ENCODE measurements at regions not wholly inside any gene's neighbourhood (a gene's known extent, or its start where the extent isn't known, plus 50 kb on each side); places are given as distances from the start of the nearest gene placed in this dataset.
A peak's percentile ranks its signal among the peaks of the same experiment; 100 is the strongest.
"Not testable (repeated sequence)": the region's sequence is repeated elsewhere in the genome, so short reads cannot be mapped to it uniquely, and the experiment has no call there.

GRCh38 chrX:40247382-40247781, 149.6 kb upstream of the BCOR start:
- no peaks in the 10 kb centered on the region for H3K9me3 Mint-ChIP-seq
- H3K4me1 Mint-ChIP-seq = peaks cover 8 to 13% of the 10 kb centered on the region in 2 donors
- DNase-seq = no peak
- H3K36me3 Mint-ChIP-seq = no peaks in the 10 kb centered on the region
- H3K4me3 Mint-ChIP-seq = no peak overlapping the region
- H3K27me3 Mint-ChIP-seq (ENCODE audit: low read depth in 3 of 3) = peaks cover 0 to 8% (median 1%) of the 10 kb centered on the region in 3 donors
- no peak overlapping the region for H3K27ac Mint-ChIP-seq

DNA sequence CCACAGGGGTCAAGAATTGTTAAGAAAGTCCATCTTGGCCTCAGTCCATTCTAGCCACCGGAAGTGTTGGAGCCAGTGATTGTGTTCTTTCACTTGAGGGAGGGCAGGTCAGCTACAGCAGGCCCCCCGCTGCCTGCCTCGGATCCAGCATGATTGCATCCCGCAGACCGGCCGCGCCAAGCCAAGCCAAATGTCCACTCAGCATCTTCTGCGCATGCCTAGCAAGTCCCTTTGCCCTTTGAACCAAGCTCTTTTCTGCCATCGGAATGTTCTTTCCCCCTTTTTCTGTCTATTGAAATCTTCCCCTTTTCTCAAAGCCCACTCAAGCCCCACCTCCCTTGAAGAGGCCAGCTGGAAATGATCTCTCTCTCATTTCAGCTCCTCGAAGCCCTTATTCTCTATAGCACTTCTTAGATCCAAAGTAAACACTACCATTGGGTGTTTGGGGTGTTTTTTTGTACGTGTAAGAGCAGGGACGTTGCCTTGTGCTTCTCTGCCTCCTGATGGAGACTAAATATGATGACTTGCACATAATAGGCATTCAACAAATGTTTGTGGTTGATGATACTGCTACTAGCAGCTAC, 147.8 kb upstream of the BCOR start:
- DNase-seq = no peak
- peak overlapping the region in 1 of 5 donors; percentile 45 for H3K4me3 Mint-ChIP-seq
- no peaks in the 10 kb centered on the region for H3K36me3 Mint-ChIP-seq
- no peak overlapping the region for H3K27ac Mint-ChIP-seq
- H3K27me3 Mint-ChIP-seq (ENCODE audit: low read depth in 3 of 3) = peaks cover 0 to 8% (median 1%) of the 10 kb centered on the region in 3 donors
- H3K9me3 Mint-ChIP-seq = no peaks in the 10 kb centered on the region
- H3K4me1 Mint-ChIP-seq = peaks cover 8 to 13% of the 10 kb centered on the region in 2 donors

DNA sequence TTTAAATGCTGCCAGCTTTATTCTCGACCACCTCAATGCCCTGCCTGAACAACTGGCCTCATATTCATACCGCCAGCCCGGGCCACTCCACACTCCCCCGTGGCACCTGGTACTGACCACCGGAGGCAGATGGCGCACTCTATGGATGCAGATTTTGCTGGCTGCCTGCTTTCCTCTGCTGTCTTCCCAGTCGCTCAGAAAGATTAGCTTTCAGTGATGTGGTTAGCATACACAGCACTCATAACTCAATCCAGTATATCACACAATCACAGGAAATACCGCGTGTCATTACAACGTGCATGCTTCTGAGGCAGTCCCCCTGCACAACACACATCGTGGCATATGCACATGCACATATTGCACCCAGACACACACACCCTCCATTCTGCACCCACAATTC, 147.2 kb upstream of the BCOR start:
- H3K9me3 Mint-ChIP-seq = no peaks in the 10 kb centered on the region
- no peaks in the 10 kb centered on the region for H3K36me3 Mint-ChIP-seq
- H3K27ac Mint-ChIP-seq = no peak overlapping the region
- H3K27me3 Mint-ChIP-seq (ENCODE audit: low read depth in 3 of 3) = peaks cover 0 to 8% (median 3%) of the 10 kb centered on the region in 3 donors
- peak overlapping the region in 2 of 5 donors; percentile 8 to 9 for H3K4me3 Mint-ChIP-seq
- peaks cover 8 to 13% of the 10 kb centered on the region in 2 donors for H3K4me1 Mint-ChIP-seq
- no peak for DNase-seq

GRCh38 chrX:40243755-40244515, 146.2 kb upstream of the BCOR start:
- Mint-ChIP-seq H3K4me3 (no peak overlapping the region), H3K27me3 (ENCODE audit: low read depth in 3 of 3) (peaks cover 0 to 11% (median 4%) of the 10 kb centered on the region in 3 donors), H3K9me3 (no peaks in the 10 kb centered on the region), H3K27ac (no peak overlapping the region), H3K36me3 (no peaks in the 10 kb centered on the region), H3K4me1 (peaks cover 8 to 13% of the 10 kb centered on the region in 2 donors)
- DNase-seq = no peak

- no peaks in the 10 kb centered on the region for H3K9me3 Mint-ChIP-seq
- H3K4me3 Mint-ChIP-seq = no peak overlapping the region
- no peaks in the 10 kb centered on the region for H3K36me3 Mint-ChIP-seq
- no peak for DNase-seq
- H3K27ac Mint-ChIP-seq = no peak overlapping the region
- H3K27me3 Mint-ChIP-seq (ENCODE audit: low read depth in 3 of 3) = peaks cover 0 to 9% (median 4%) of the 10 kb centered on the region in 3 donors
- H3K4me1 Mint-ChIP-seq = peaks cover 8 to 12% of the 10 kb centered on the region in 2 donors
Measured at GRCh38 chrX:40240844-40241243, 143.1 kb upstream of the BCOR start.

DNA sequence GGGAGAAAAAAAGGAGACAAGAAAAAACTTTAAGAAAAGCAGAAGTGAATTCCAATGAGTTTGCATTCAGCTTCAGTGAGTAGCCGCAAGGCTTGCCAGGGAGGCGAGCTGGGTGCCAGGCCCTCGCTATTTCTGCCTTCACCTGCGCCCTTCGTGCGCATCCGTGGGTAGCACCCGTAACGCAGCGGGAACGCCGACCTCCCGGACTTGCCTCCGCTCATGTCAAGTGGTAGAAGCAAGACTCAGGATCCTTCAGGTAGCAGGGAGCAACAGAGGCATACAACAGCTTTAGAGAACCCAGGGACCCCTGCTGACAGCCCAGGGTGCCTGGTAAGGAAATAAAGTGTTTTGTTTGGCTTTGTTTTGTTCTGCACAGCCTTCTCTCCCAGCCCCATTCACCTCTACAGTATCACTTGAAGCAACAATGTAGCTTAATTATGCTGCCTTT, 140.0 kb upstream of the BCOR start:
- Mint-ChIP-seq H3K36me3 (no peaks in the 10 kb centered on the region), H3K27ac (no peak overlapping the region), H3K4me3 (no peak overlapping the region), H3K27me3 (ENCODE audit: low read depth in 3 of 3) (peaks cover 0 to 3% (median 3%) of the 10 kb centered on the region in 3 donors), H3K4me1 (no peaks in the 10 kb centered on the region), H3K9me3 (no peaks in the 10 kb centered on the region)
- DNase-seq = no peak

DNA sequence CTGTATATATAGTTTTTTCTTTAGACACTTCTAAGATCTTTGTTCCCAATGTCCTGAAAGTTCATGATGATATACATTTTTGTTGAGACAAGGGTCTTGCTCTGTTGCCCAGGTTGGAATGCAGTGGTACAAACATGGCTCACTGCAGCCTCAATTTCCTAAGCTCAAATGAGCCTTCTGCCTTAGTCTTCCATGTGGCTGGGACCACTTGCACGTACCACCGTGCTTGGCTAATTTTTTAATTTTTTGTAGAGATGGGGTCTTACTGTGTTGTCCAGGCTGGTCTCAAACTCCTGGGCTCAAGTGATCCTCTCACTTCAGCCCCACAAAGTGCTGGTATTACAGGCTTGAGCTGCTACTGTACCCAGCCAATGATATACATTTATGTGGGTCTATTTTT, 132.9 kb upstream of the BCOR start:
- Mint-ChIP-seq H3K27me3 (ENCODE audit: low read depth in 3 of 3) (peaks cover 1 to 5% (median 2%) of the 10 kb centered on the region in 3 donors), H3K27ac (no peak overlapping the region), H3K9me3 (no peaks in the 10 kb centered on the region)

DNA sequence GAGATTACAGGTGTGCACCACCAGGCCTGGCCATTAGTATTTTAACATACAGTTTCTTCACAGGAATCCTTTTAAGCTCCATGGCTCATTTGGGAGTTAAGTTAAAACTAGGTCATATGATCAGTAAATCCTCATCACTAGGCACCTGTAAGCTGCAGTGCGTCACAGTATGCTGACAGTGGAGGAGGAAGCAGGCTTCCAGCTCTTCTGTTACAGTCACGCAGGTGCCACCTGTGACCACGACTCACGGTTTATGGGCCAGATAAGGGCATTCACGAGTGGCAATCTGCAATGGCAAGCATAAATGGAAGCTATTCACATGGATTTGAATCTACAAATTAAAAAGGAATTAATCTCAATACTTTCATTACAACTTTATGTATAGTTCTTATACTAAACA, 129.4 kb upstream of the BCOR start:
- no peaks in the 10 kb centered on the region for H3K36me3 Mint-ChIP-seq
- H3K9me3 Mint-ChIP-seq = no peaks in the 10 kb centered on the region
- DNase-seq = no peak
- no peaks in the 10 kb centered on the region for H3K4me1 Mint-ChIP-seq
- H3K4me3 Mint-ChIP-seq = no peak overlapping the region
- peaks cover 1 to 5% (median 2%) of the 10 kb centered on the region in 3 donors for H3K27me3 Mint-ChIP-seq (ENCODE audit: low read depth in 3 of 3)
- no peak overlapping the region for H3K27ac Mint-ChIP-seq

More for the DNA sequence above, 132.9 kb upstream of the BCOR start:
- DNase-seq = no peak
- H3K4me3 Mint-ChIP-seq = no peak overlapping the region
- no peaks in the 10 kb centered on the region for H3K4me1 Mint-ChIP-seq
- no peaks in the 10 kb centered on the region for H3K36me3 Mint-ChIP-seq

DNA sequence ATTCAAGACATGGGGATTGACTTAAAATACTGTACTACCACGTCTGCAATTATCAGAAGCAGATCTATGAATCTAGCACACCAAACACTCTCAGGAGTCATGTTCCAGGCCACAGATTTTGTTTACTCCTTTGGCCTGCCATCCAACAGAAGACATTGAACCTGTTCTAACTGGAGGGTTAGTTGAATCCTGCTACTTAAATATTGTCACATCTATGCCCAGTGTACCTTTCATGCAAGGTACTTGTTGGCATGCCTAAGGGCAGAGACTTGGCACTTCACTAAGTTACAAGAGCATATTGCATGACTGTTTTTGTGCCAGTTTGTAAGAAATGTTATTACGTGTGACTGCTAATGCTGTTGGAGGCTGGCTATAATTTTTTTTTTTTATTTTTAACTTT, 126.9 kb upstream of the BCOR start:
- Mint-ChIP-seq H3K36me3 (no peaks in the 10 kb centered on the region), H3K27ac (no peak overlapping the region), H3K27me3 (ENCODE audit: low read depth in 3 of 3) (peaks cover 2 to 4% (median 2%) of the 10 kb centered on the region in 3 donors), H3K4me1 (no peaks in the 10 kb centered on the region), H3K9me3 (no peaks in the 10 kb centered on the region), H3K4me3 (no peak overlapping the region)
- DNase-seq = no peak

DNA sequence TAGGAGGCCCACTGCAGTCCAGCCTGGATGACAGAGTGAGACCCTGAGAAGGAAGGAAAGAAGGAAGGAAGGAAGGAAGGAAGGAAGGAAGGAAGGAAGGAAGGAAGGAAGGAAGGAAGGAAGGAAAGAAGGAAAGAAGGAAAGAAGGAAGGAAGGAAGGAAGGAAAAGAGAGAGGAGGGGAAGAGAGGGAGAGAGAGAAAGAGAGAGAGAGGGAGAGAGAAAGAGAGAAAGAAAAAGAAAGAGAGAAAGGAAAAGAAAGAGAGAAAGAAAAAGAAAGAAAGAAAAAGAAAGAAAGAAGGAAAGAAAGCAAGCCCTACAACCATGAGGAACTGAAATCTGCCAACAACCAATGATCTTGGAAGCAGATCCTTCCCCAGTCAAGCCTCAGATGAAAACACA, 124.9 kb upstream of the BCOR start:
- H3K4me1 Mint-ChIP-seq; H3K9me3 Mint-ChIP-seq; H3K36me3 Mint-ChIP-seq; H3K4me3 Mint-ChIP-seq; H3K27ac Mint-ChIP-seq; H3K27me3 Mint-ChIP-seq (ENCODE audit: low read depth in 3 of 3); DNase-seq: not testable (repeated sequence)

DNA sequence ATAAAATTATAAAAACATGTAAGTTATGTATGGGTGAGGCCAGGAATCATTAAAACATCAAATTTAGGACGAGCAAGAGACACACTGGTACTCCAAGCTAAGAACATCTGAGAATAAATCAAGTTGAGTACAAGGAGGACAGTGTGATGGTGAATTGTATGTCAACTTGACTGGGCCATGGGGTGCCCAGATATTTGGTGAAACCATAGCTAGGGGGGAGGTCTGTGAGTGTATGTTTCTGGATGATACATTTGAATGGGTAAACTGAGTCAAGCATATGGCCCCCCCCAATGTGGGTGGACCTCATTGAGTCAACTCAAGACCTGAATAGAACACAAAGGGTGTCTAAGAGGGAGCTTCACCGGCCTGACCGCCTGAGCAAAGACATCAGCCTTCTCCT, 115.3 kb upstream of the BCOR start:
- Mint-ChIP-seq H3K9me3 (no peaks in the 10 kb centered on the region), H3K27me3 (ENCODE audit: low read depth in 3 of 3) (peaks cover 0 to 2% (median 0%) of the 10 kb centered on the region in 3 donors), H3K27ac (no peak overlapping the region), H3K4me1 (no peaks in the 10 kb centered on the region), H3K36me3 (no peaks in the 10 kb centered on the region), H3K4me3 (no peak overlapping the region)
- DNase-seq = no peak

DNA sequence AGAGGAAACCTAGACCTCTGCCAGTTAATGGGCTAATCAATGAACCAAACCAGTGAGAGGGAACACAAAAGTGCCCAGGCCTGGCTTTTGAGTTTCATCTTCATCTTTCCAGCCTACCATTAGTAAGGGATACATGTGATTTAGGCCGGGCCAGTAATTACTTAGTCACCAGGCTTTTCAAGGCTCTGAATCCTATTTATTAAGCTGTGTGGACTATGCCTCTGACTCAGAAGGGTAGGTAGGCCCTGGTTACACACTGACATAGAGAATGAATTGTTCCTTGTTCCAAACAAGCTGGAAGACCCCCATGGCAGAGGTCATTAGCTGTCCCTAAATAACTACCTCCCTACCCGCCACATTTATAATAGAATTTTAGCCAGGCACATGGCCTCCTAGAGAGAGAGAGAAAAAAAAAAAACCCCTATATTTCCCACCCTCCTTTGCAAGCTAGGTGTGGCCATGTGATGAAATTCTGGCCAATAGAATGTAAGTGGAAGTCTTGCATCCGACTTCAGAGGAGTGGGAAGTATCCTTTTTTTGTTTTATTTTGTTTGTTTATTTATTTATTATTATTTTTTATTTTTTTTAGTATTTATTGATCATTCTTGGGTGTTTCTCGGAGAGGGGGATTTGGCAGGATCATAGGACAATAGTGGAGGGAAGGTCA, 112.3 kb upstream of the BCOR start:
- H3K27ac Mint-ChIP-seq = peak overlapping the region in 1 of 6 donors; percentile 50
- H3K4me1 Mint-ChIP-seq = peaks cover 0 to 4% of the 10 kb centered on the region in 2 donors
- H3K9me3 Mint-ChIP-seq = no peaks in the 10 kb centered on the region
- H3K4me3 Mint-ChIP-seq = no peak overlapping the region
- DNase-seq = no peak
- no peaks in the 10 kb centered on the region for H3K36me3 Mint-ChIP-seq
- H3K27me3 Mint-ChIP-seq (ENCODE audit: low read depth in 3 of 3) = no peaks in the 10 kb centered on the region

- no peak overlapping the region for H3K4me3 Mint-ChIP-seq
- no peak overlapping the region for H3K27ac Mint-ChIP-seq
- H3K36me3 Mint-ChIP-seq = no peaks in the 10 kb centered on the region
- peaks cover 6 to 10% of the 10 kb centered on the region in 2 donors for H3K4me1 Mint-ChIP-seq
- no peaks in the 10 kb centered on the region for H3K9me3 Mint-ChIP-seq
- H3K27me3 Mint-ChIP-seq (ENCODE audit: low read depth in 3 of 3) = peaks cover 0 to 5% (median 3%) of the 10 kb centered on the region in 3 donors
- no peak for DNase-seq
Measured at GRCh38 chrX:40207626-40208025, 109.9 kb upstream of the BCOR start.

DNA sequence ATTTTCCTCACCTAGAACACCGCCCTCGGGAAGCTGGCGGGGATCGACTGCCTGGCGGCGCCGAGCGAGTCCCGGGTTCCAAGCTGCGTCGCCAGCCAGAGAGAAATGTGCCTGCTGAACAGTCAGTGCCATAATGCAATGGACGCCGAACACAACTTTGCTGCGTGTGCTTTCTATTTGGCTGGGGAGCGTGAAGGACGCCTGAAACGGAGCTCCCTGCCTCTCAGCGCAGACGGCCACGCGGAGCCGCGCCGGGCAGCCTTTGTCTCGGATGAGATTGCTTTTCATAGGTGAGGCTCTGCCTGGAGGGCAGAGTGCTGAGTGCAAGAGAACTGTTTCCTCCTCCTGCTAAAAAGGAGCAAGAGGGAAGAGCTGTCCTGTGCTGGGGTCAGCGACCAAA, 107.7 kb upstream of the BCOR start:
- Mint-ChIP-seq H3K4me3 (no peak overlapping the region), H3K4me1 (peaks cover 23 to 25% of the 10 kb centered on the region in 2 donors), H3K27me3 (ENCODE audit: low read depth in 3 of 3) (peaks cover 2 to 9% (median 3%) of the 10 kb centered on the region in 3 donors), H3K36me3 (no peaks in the 10 kb centered on the region), H3K27ac (peak overlapping the region in 1 of 6 donors; percentile 18), H3K9me3 (no peaks in the 10 kb centered on the region)
- DNase-seq = no peak
